Smooth muscle cell (in vitro differentiated cells): ENCODE measurements at regions not wholly inside any gene's neighbourhood (a gene's known extent, or its start where the extent isn't known, plus 50 kb on each side); places are given as distances from the start of the nearest gene placed in this dataset.

Source experiments
- DNase-seq: peaks from one replicate; lab custom pipeline; 2025; ENCODE audit not compliant: unreplicated experiment; lab: John Stamatoyannopoulos, UW
- H2AFZ ChIP-seq: fragments of 200-600 bp; sonication (generic); 2 replicates; pipeline ENCODE4 v1.6.0; 2016; ENCODE audit warnings: antibody characterized with exemption, low read depth, mild to moderate bottlenecking
- H3F3A ChIP-seq: fragments of 200-600 bp; sonication (generic); 2 replicates; pipeline ENCODE4 v1.6.0; 2017; ENCODE audit warnings: antibody characterized with exemption, low read depth
- H3K27ac ChIP-seq: fragments of 200-600 bp; sonication (generic); 2 replicates; pipeline ENCODE4 v1.5.1; 2016; ENCODE audit warnings: low read depth, mild to moderate bottlenecking
- H3K27me3 ChIP-seq: fragments of 200-600 bp; sonication (generic); 2 replicates; pipeline ENCODE4 v1.6.1; 2016; ENCODE audit warnings: low read depth, mild to moderate bottlenecking
- H3K36me3 ChIP-seq: fragments of 200-600 bp; sonication (generic); 2 replicates; pipeline ENCODE4 v1.5.1; 2016; ENCODE audit warnings: low read depth
- H3K4me1 ChIP-seq: fragments of 200-600 bp; sonication (generic); 2 replicates; pipeline ENCODE4 v1.5.1; 2016; ENCODE audit warnings: low read depth
- H3K4me2 ChIP-seq: fragments of 200-600 bp; sonication (generic); 2 replicates; pipeline ENCODE4 v1.6.0; 2016; ENCODE audit warnings: mild to moderate bottlenecking
- H3K4me3 ChIP-seq: fragments of 200-600 bp; sonication (generic); 2 replicates; pipeline ENCODE4 v1.5.1; 2016; ENCODE audit warnings: mild to moderate bottlenecking
- H3K79me2 ChIP-seq: fragments of 200-600 bp; sonication (generic); 2 replicates; pipeline ENCODE4 v1.6.0; 2016; ENCODE audit warnings: low read depth, mild to moderate bottlenecking
- H3K9ac ChIP-seq: fragments of 200-600 bp; sonication (generic); 2 replicates; pipeline ENCODE4 v1.6.0; 2016; ENCODE audit warnings: low read depth
- H3K9me3 ChIP-seq: fragments of 200-600 bp; sonication (generic); replicated peaks from 2 replicates; pipeline ENCODE4 v1.5.1; 2016; ENCODE audit warnings: low read depth
- H4K20me1 ChIP-seq: fragments of 200-600 bp; sonication (generic); 2 replicates; pipeline ENCODE4 v1.6.0; 2016; ENCODE audit warnings: low read depth
- CTCF ChIP-seq: fragments of 200-600 bp; sonication (generic); IDR thresholded peaks from 2 replicates; pipeline ENCODE4 v1.5.1; 2017; ENCODE audit warnings: borderline replicate concordance, mild to moderate bottlenecking, antibody characterized with exemption; ENCODE audit not compliant: insufficient read depth, poor library complexity, severe bottlenecking
- WGBS: methylation state at CpG from one replicate; pipeline ENCODE4 v1.1.7; 2016; ENCODE audit warnings: low lambda C conversion rate; 5-methylcytosine and 5-hydroxymethylcytosine counted together

GRCh38 chrX:26954029-26954428 lies 509.1 kb downstream of the PPP4R3C start:
- H3K36me3 ChIP-seq, result no peaks in the 10 kb centered on the region
- 27% methylated on average over 2 of the region's 2 CpGs for WGBS

GRCh38 chrX:26952213-26952612 lies 510.9 kb downstream of the PPP4R3C start:
- no peak overlapping the region for H3K4me2 ChIP-seq
- no peak for TF ChIP-seq CTCF
- no peaks in the 10 kb centered on the region for H3K36me3 ChIP-seq
- no peak overlapping the region for H3K9ac ChIP-seq
- no peaks in the 10 kb centered on the region for H3K4me1 ChIP-seq
- H3F3A ChIP-seq, result no peaks in the 10 kb centered on the region
- no peak overlapping the region for H2AFZ ChIP-seq
- DNase-seq, result no peak
- H3K9me3 ChIP-seq, result peaks cover 9% of the 10 kb centered on the region
- 45% methylated on average over 2 of the region's 2 CpGs for WGBS
- no peaks in the 10 kb centered on the region for H3K27me3 ChIP-seq
- no peaks in the 10 kb centered on the region for H4K20me1 ChIP-seq
- no peaks in the 10 kb centered on the region for H3K79me2 ChIP-seq
- no peak overlapping the region for H3K4me3 ChIP-seq
- H3K27ac ChIP-seq, result no peak overlapping the region

More at GRCh38 chrX:26954029-26954428, 509.1 kb downstream of the PPP4R3C start:
- Histone ChIP-seq H3K4me3 (no peak overlapping the region), H3K4me2 (no peak overlapping the region), H4K20me1 (no peaks in the 10 kb centered on the region), H3K4me1 (no peaks in the 10 kb centered on the region), H3K9me3 (peaks cover 2% of the 10 kb centered on the region), H3K27me3 (no peaks in the 10 kb centered on the region), H2AFZ (no peak overlapping the region), H3F3A (no peaks in the 10 kb centered on the region), H3K9ac (no peak overlapping the region), H3K27ac (no peak overlapping the region), H3K79me2 (no peaks in the 10 kb centered on the region)
- no peak for DNase-seq
- no peak for TF ChIP-seq CTCF

GRCh38 chrX:26927419-26927818 lies 535.7 kb downstream of the PPP4R3C start:
- Histone ChIP-seq H3K27ac (no peak overlapping the region), H3K79me2 (no peaks in the 10 kb centered on the region), H2AFZ (no peak overlapping the region), H3K9ac (no peak overlapping the region), H4K20me1 (no peaks in the 10 kb centered on the region), H3K9me3 (no peaks in the 10 kb centered on the region), H3K4me1 (no peaks in the 10 kb centered on the region), H3F3A (no peaks in the 10 kb centered on the region), H3K4me2 (no peak overlapping the region), H3K36me3 (no peaks in the 10 kb centered on the region), H3K4me3 (no peak overlapping the region), H3K27me3 (no peaks in the 10 kb centered on the region)
- DNase-seq, result no peak
- WGBS, result 61% methylated on average over 2 of the region's 2 CpGs
- TF ChIP-seq CTCF, result no peak

- no peaks in the 10 kb centered on the region for H3K4me1 ChIP-seq
- no peaks in the 10 kb centered on the region for H3F3A ChIP-seq
- H3K27me3 ChIP-seq, result no peaks in the 10 kb centered on the region
- no peaks in the 10 kb centered on the region for H3K36me3 ChIP-seq
- no peak for DNase-seq
- no peak overlapping the region for H3K4me2 ChIP-seq
- no peaks in the 10 kb centered on the region for H4K20me1 ChIP-seq
- no peaks in the 10 kb centered on the region for H3K79me2 ChIP-seq
- H3K4me3 ChIP-seq, result no peak overlapping the region
- no peak overlapping the region for H2AFZ ChIP-seq
- H3K9ac ChIP-seq, result no peak overlapping the region
- no peak for TF ChIP-seq CTCF
- H3K9me3 ChIP-seq, result no peaks in the 10 kb centered on the region
- H3K27ac ChIP-seq, result no peak overlapping the region
These were observed 538.1 kb downstream of the PPP4R3C start for GRCh38 chrX:26925088-26925487.
